AG10803 (cell line): ENCODE measurements at regions not wholly inside any gene's neighbourhood (a gene's known extent, or its start where the extent isn't known, plus 50 kb on each side); places are given as distances from the start of the nearest gene placed in this dataset.
"Not testable (repeated sequence)": the region's sequence is repeated elsewhere in the genome, so short reads cannot be mapped to it uniquely, and the experiment has no call there.

ENCODE experiments used
- DNase-seq: peaks from one replicate; pipeline ENCODE4 v3.0.0; 2010; ENCODE audit warnings: low read depth
- H3K4me3 ChIP-seq: 2 replicates; pipeline ENCODE4 v1.5.1; 2011; ENCODE audit warnings: mild to moderate bottlenecking, low read length, control low read depth
- TF ChIP-seq, protein P1 (sequence below): conservative IDR thresholded peaks from 2 replicates; pipeline ENCODE4 v1.5.1; 2011; ENCODE audit warnings: mild to moderate bottlenecking, low read length, control low read depth, inconsistent platforms

DNA sequence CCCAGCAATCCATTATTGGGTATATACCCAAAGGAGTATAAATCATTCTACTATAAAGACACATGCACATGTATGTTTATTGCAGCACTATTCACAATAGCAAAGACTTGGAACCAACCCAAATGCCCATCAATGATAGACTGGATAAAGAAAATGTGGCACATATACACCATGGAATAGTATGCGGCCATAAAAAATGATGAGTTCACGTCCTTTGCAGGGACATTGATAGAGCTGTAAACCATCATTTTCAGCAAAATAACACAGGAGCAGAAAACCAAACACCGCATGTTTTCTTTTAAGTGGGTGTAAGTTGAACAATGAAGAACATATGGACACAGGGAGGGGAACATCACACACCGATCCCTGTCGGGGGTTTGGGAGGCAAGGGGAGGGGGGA lies 56.7 kb downstream of the PALS2 start:
- not testable (repeated sequence) for H3K4me3 ChIP-seq, DNase-seq

DNA sequence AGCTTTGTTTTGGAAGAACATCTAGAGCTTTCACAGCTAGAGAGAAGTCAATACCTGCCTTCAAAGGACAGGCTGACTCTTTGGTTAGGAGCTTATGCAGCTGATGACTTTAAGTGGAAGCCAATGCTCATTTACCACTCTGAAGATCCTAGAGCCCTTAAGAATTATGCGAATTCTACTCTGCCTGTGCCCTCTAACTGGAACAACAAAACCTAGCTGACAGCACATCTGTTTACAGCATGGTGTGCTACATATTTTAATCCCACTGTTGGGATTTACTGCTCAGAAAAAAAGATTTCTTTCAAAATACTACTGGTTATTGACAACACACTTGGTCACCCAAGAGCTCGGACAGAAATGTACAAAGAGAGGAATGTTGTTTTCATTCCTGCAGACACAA lies 57.3 kb downstream of the PALS2 start:
- peak; percentile 48 for DNase-seq

DNA sequence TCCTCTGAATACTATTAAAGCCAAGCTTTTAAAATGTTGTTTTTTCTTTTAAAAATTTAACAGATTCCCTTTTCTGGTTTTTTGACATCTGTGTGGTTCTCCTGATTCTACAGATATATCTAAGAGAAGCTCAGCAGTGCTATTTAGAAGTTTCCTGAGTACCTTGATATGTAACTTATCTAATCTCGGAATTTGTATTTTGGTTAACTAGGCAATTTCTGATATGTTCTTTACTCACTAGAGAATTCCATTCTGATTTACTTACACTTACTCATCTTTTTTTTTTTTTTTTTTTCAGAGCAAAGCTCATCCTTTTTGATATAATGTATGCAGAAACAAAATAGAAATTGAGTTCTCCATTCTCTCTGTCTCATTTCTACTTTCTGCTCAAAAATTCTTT lies 63.8 kb downstream of the PALS2 start:
- DNase-seq = no peak
- TF ChIP-seq, protein P1, sequence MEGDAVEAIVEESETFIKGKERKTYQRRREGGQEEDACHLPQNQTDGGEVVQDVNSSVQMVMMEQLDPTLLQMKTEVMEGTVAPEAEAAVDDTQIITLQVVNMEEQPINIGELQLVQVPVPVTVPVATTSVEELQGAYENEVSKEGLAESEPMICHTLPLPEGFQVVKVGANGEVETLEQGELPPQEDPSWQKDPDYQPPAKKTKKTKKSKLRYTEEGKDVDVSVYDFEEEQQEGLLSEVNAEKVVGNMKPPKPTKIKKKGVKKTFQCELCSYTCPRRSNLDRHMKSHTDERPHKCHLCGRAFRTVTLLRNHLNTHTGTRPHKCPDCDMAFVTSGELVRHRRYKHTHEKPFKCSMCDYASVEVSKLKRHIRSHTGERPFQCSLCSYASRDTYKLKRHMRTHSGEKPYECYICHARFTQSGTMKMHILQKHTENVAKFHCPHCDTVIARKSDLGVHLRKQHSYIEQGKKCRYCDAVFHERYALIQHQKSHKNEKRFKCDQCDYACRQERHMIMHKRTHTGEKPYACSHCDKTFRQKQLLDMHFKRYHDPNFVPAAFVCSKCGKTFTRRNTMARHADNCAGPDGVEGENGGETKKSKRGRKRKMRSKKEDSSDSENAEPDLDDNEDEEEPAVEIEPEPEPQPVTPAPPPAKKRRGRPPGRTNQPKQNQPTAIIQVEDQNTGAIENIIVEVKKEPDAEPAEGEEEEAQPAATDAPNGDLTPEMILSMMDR = no peak
- H3K4me3 ChIP-seq = no peak overlapping the region

More for the DNA sequence above, 57.3 kb downstream of the PALS2 start:
- no peak overlapping the region for H3K4me3 ChIP-seq
- TF ChIP-seq, protein P1 = no peak

GRCh38 chr7:24637706-24638105 lies 64.5 kb downstream of the PALS2 start:
- TF ChIP-seq, protein P1 = no peak
- no peak overlapping the region for H3K4me3 ChIP-seq
- peak; percentile 16 for DNase-seq

DNA sequence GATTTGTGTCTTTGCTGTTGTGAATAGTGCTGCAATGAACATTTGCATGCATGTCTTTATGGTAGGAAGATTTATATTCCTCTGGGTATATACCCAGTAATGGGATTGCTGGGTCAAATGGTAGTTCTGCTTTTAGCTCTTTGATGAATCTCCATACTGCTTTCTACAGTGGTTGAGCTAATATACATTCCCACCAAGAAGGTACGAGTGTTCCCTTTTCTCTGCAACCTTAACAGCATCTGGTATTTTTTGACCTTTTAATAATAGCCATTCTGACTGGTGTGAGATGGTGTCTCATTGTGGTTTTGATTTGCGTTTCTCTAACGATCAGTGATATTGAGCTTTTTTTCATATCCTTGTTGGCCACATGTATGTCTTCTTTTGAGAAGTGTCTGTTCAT lies 71.3 kb downstream of the PALS2 start:
- not testable (repeated sequence) for H3K4me3 ChIP-seq, DNase-seq
